ENCODE measurements at regions not wholly inside any gene's neighbourhood (a gene's known extent, or its start where the extent isn't known, plus 50 kb on each side); places are given as distances from the start of the nearest gene placed in this dataset.
A peak's percentile ranks its signal among the peaks of the same experiment; 100 is the strongest.

DNA sequence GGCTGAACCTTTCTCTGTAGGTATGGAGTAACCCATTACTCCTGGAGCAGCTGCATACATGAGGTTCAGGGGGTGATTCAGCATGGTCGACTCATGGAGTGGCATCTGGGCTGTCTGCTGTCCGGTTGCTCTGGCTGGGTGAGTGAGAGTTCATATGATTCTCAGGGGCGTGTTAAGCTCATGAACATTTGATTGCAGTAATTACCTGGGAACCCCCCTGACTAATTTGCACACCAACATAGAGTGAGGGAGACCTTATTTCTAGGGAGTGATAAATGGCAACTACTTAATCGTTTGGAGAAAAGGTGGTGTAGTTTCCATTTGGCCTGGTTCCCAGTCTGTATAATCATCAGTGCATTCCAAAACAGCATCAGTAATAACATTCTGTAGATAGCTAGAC, 661.9 kb downstream of the ETS1 start:
- no peak for DNase-seq

GRCh38 chr11:127919206-127920000, 668.0 kb downstream of the ETS1 start:
- no peak for DNase-seq

GRCh38 chr11:127902382-127902781, 685.0 kb downstream of the ETS1 start:
- no peak for DNase-seq

DNA sequence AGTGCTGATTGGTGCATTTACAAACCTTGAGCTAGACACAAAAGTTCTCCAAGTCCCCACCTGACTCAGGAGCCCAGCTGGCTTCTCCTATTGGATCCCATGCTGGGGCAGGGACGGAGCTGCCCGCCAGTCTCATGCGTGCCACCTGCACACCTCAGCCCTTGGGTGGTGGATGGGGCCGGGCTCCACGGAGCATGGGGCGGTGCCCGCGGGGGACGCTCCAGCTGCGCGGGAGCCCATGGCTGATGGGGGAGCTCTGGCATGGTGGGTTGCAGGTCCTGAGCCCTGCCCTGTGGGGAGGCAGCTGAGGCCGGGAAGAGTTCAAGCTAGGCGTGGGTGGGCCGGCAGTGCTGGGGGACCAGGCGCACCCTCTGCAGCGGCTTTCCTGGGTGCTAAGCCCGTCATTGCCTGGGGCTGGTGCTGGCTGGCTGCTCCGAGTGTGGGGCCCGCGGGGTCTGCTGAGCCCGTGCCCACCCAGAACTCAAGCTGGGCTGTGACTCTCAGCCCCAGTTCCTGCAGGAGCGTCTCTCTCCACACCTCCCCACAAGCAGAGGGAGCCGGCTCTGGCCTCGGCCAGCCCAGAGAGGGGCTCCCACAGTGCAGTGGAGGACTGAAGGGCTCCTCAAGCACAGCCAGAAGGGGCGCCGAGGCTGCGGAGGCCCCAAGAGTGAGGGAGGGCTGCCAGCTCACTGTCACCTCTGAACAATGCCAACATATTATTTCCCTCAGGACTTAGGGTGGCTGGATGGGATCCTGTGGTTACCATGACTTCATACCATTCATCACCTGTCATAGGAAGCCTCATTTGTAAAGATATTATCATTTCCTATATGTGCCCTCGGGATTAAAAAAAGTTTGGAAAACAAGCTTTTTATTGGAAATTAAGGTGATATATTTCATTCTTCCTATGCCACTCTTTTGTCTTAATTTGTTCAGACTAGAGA, 688.7 kb downstream of the ETS1 start:
- DNase-seq, result no peak

DNA sequence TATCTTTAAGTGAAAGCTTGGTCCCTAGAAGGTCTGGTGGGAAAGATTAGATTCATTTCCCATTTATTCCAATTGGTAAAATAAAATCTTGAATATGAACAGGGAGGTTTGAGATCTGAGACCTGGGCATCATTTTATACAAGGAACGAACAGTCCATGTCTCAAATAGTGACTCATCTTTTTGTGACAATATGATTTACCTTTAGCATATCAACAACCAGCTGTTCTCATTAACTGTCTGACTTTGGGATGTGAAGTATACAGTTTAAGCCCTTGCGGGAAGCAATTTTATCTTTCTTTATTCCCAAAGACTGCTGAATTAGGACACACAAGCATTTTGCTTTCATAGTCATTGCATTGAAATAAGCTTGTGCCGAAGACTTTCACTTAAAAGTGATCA, 691.6 kb downstream of the ETS1 start:
- DNase-seq, result no peak

DNA sequence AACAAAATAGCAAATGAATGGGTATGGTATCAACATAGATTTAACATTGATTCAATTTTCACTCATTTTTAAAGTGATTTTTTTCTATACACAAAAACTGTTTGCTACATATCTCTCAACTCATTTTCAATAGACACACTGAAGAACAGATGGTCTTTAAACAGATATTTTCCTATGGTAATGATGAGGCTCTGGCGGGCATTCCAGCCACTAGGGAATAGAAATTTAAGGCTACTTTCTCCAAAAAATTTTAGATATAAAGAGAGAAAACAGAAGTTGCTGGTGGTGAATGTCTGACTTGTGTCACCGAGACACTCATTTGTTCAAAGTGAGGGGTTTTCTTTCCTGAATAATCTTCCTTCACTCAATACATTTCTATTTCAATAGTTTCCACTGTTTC, 693.0 kb downstream of the ETS1 start:
- DNase-seq, result no peak

DNA sequence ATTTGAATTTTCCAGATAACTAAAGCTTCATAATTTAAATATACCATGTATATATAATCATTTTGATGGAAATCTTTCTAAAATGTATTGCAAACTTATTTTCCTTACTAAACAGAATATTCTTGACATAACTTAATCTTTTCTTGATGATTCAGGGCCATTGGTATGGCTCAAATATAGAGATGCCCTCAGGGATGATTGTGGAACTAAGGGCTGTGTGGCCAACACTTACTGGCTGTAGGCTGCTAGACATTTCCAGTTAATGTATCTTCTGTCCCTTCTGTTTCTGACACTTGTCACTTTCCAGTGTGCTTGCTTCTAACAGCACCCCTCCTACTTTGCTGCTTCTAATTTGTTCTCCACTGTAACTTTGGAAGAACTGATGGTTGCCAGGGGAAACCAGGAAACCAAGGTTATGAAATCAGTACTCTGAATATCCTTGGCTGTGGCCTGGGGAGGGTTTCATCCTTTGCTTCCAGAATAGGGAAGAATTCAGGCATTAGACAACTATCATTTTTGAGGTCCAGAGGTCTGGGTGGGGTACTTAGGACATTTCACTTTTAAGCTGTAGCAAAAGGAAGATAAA, 697.2 kb downstream of the ETS1 start:
- no peak for DNase-seq

- DNase-seq, result no peak
Measured at GRCh38 chr11:127888386-127888785, 699.0 kb downstream of the ETS1 start.

- DNase-seq, result no peak
Measured at GRCh38 chr11:127875131-127875530, 712.2 kb downstream of the ETS1 start.

GRCh38 chr11:127873478-127873877, 713.9 kb downstream of the ETS1 start:
- DNase-seq, result no peak

DNA sequence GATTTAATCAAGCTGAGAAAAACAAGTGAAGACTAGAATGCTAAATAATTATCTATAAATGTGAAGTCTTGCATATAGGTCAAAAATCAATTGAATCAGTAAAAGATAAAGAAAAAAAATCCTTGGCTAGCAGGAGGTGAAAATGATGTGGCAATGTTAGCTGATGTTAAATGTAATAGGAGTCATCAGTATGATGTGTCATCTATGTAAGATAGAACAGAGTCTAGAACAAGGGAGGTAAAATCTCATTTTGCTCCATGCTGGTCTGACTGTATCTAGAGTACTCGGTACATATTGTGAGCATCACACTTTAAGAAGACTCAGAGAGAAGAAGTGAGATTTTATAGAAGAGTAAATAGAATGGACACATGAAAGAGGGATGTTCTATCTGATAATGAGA, 721.2 kb downstream of the ETS1 start:
- no peak for DNase-seq

- no peak for DNase-seq
Measured at GRCh38 chr11:127864861-127865260, 722.5 kb downstream of the ETS1 start.

DNA sequence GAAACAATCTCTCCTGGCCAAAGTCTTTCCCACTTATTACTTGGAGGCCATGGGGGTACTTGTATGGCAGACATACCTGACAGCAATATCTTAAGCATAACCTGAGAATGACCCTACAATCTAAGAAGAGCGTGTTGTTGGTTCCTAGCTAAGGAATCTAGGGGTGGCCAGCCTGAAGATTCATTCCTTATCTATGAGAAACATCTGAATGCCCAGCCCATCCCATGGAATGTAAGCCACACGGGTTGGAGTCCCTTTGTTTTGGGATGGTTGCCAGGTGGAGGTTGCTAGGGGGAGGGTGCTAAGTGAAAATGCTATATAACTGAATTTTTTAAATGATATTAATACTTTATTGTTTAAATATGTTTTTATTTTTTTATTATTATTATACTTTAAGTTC, 725.0 kb downstream of the ETS1 start:
- DNase-seq, result no peak

- DNase-seq, result no peak
Measured at GRCh38 chr11:127859941-127860354, 727.4 kb downstream of the ETS1 start.

GRCh38 chr11:127844876-127845275, 742.5 kb downstream of the ETS1 start:
- DNase-seq, result no peak

GRCh38 chr11:127843483-127844396, 743.6 kb downstream of the ETS1 start:
- peak; percentile 21 for DNase-seq

- DNase-seq, result no peak
Measured at GRCh38 chr11:127825183-127825582, 762.2 kb downstream of the ETS1 start.

- DNase-seq, result no peak
Measured at GRCh38 chr11:127818625-127819024, 768.7 kb downstream of the ETS1 start.

GRCh38 chr11:127816962-127817361, 770.4 kb downstream of the ETS1 start:
- DNase-seq, result no peak

- no peak for DNase-seq
Measured at GRCh38 chr11:127815331-127815730, 772.0 kb downstream of the ETS1 start.

DNA sequence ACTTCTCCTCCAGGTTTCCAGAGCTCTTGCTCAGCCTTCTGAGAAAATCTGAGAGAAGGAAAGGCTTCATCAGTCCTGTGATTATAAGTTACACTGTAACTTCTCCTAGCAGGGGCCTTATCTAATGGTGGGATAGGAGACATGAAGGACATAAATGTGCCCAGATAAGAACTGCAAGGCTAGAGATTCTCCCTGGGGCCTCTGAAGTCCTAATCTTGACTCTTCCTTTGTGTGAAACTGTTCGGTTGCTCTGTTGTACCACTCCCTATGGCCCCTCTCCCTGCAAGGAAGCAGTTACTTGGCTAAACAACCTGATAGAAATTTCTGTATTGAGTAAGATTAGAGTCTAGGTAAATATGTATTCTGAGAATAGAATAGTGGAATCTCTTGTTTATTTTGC, 780.9 kb downstream of the ETS1 start:
- no peak for DNase-seq

DNA sequence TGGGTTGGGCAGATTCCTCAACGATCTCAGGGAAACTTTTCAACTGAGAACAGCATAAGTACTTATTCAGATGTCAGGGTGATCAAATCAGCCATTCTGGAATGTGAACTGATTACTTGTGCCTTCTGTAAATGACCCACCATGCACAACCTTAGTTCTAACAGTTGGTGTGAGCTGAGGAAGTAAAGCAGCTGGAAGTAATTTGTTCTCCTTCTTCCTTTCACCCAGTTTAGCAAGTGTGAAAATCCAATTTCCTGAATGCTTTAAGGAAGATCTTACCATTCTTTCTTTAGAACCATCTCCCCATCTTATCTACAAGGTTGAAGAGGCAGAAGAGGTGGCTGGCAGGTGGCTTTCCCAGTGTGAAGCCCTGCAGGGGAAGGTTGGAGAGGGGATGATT, 781.6 kb downstream of the ETS1 start:
- no peak for DNase-seq

Data from effector CD8-positive, alpha-beta T cell (primary cell).